Activated CD8-positive, alpha-beta memory T cell treated with anti-CD3 and anti-CD28 coated beads, Interleukin-2, amount 10 ng/mL, durations not matched to agents 7 days and 5 days (primary cell): ENCODE measurements at regions not wholly inside any gene's neighbourhood (a gene's known extent, or its start where the extent isn't known, plus 50 kb on each side); places are given as distances from the start of the nearest gene placed in this dataset.
A peak's percentile ranks its signal among the peaks of the same experiment; 100 is the strongest.
"Not testable (repeated sequence)": the region's sequence is repeated elsewhere in the genome, so short reads cannot be mapped to it uniquely, and the experiment has no call there.

Experiments used
- ATAC-seq: fragments of 150-1000 bp; cut with Tn5 transposase; one replicate; pipeline ENCODE4 v1.10.0; 2021; ENCODE audit warnings: moderate library complexity
- CTCF ChIA-PET: fragments of 350-600 bp; sonication (Branson Sonifier 250); formaldehyde crosslinking; loops from one replicate; lab custom pipeline; 2021; ENCODE audit warnings: antibody characterized with exemption; lab: Charles Lee
- DNase-seq: peaks from one replicate; pipeline ENCODE4 v3.0.0-alpha.2; 2020
- H3K27ac Mint-ChIP-seq: one replicate; pipeline ENCODE4 v1.8.0; 2021; ENCODE audit warnings: mild to moderate bottlenecking, mixed read lengths
- H3K27me3 Mint-ChIP-seq: one replicate; pipeline ENCODE4 v1.8.0; 2021; ENCODE audit warnings: mixed read lengths
- H3K36me3 Mint-ChIP-seq: one replicate; pipeline ENCODE4 v1.8.0; 2021; ENCODE audit warnings: mild to moderate bottlenecking, mixed read lengths
- H3K4me1 Mint-ChIP-seq: one replicate; pipeline ENCODE4 v1.8.0; 2021; ENCODE audit warnings: mixed read lengths
- H3K4me3 Mint-ChIP-seq: one replicate; pipeline ENCODE4 v1.8.0; 2021; ENCODE audit warnings: mild to moderate bottlenecking, moderate library complexity, mixed read lengths
- H3K9me3 Mint-ChIP-seq: one replicate; pipeline ENCODE4 v1.8.0; 2022; ENCODE audit warnings: low read depth, mixed read lengths

- no peaks in the 10 kb centered on the region for H3K9me3 Mint-ChIP-seq
- H3K4me3 Mint-ChIP-seq: no peak overlapping the region
- ATAC-seq (no peak), DNase-seq (no peak)
- H3K4me1 Mint-ChIP-seq: no peaks in the 10 kb centered on the region
- CTCF ChIA-PET: interaction anchor here (0.8 kb wide), 1 partner anchor 9 kb away, joined by 3 read pairs; no protein-coding TSS in a partner anchor
- H3K27ac Mint-ChIP-seq: no peak overlapping the region
- H3K27me3 Mint-ChIP-seq: peaks cover 13% of the 10 kb centered on the region
- no peaks in the 10 kb centered on the region for H3K36me3 Mint-ChIP-seq
These were observed 55.3 kb upstream of the SLCO6A1 start for GRCh38 chr5:102554082-102554481.

DNA sequence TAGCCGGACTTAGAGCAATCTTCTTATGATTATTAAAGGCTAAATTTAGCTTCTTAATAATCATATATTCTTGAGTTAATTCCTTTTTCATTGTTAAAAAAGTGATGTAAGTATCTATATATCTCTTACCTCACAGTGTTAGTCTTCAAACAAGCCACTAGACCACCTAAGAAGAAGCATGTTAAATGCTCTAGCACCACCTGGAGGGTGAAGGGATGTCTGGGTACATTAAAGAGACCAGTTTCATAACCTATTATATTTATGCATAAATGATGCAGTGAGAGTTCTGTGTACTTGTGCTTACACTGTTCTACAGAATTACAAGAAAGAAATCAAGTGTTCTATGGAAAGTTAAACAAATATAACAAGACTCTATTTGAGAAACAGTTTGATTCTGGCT lies 55.9 kb upstream of the SLCO6A1 start:
- CTCF ChIA-PET: interaction anchor here (0.8 kb wide), 1 partner anchor 9 kb away, joined by 3 read pairs; no protein-coding TSS in a partner anchor
- H3K9me3 Mint-ChIP-seq: no peaks in the 10 kb centered on the region
- H3K4me3 Mint-ChIP-seq: no peak overlapping the region
- no peaks in the 10 kb centered on the region for H3K4me1 Mint-ChIP-seq
- DNase-seq (no peak), ATAC-seq (no peak)
- H3K27me3 Mint-ChIP-seq: peaks cover 13% of the 10 kb centered on the region
- H3K36me3 Mint-ChIP-seq: no peaks in the 10 kb centered on the region
- no peak overlapping the region for H3K27ac Mint-ChIP-seq

GRCh38 chr5:102561894-102562760 lies 63.3 kb upstream of the SLCO6A1 start:
- H3K36me3 Mint-ChIP-seq: no peaks in the 10 kb centered on the region
- no peak overlapping the region for H3K27ac Mint-ChIP-seq
- no peaks in the 10 kb centered on the region for H3K9me3 Mint-ChIP-seq
- H3K27me3 Mint-ChIP-seq: no peaks in the 10 kb centered on the region
- no peak overlapping the region for H3K4me3 Mint-ChIP-seq
- DNase-seq (no peak), ATAC-seq (no peak)
- CTCF ChIA-PET: interaction anchor here (0.9 kb wide), 1 partner anchor 24 kb away, joined by 3 read pairs; no protein-coding TSS in a partner anchor
- H3K4me1 Mint-ChIP-seq: no peaks in the 10 kb centered on the region

DNA sequence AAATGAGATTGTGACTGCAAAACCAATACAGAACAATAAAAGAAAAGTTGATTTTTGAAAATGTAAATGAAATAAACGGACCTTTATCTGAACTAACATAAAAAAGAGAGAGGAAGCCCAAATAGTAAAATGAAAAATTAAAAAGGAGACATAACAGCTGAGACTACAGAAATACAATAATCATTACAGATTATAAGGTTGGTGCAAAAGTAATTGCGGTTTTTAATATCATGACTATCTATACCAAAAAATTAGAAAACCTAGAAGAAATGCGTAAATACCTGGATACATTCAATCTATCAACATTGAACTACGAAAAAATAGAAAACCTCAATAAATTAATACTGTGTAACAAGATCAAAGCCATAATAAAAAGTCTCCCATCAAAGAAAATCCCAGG lies 71.9 kb upstream of the SLCO6A1 start:
- CTCF ChIA-PET: no interaction called here
- no peak overlapping the region for H3K27ac Mint-ChIP-seq
- no peak overlapping the region for H3K4me3 Mint-ChIP-seq
- H3K4me1 Mint-ChIP-seq: no peaks in the 10 kb centered on the region
- H3K27me3 Mint-ChIP-seq: peaks cover 19% of the 10 kb centered on the region
- no peaks in the 10 kb centered on the region for H3K9me3 Mint-ChIP-seq
- H3K36me3 Mint-ChIP-seq: no peaks in the 10 kb centered on the region
- ATAC-seq (no peak), DNase-seq (no peak)

GRCh38 chr5:102578362-102578761 lies 79.6 kb upstream of the SLCO6A1 start:
- Mint-ChIP-seq H3K27ac (no peak overlapping the region), H3K9me3 (no peaks in the 10 kb centered on the region), H3K4me1 (no peaks in the 10 kb centered on the region), H3K27me3 (peaks cover 8% of the 10 kb centered on the region), H3K36me3 (no peaks in the 10 kb centered on the region), H3K4me3 (no peak overlapping the region)
- DNase-seq (no peak), ATAC-seq (no peak)
- CTCF ChIA-PET: no interaction called here

DNA sequence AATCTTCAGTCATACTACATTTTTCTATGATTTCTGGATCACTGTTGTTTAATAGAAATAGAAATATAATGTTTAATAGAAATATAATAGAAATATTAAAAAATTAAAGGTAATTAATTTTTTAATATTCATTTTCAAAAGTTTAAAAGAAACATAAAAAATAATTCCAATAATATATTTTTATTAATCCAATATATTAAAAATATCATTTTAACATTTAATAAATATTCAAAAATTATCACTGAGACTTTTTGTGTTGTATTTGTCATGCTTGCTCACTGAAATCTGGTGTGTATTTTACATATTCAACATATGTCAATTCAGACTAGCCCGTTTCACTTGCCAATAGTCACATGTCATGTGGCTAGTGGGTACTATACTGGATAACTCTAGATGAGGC lies 80.6 kb upstream of the SLCO6A1 start:
- CTCF ChIA-PET: no interaction called here
- H3K36me3 Mint-ChIP-seq: no peaks in the 10 kb centered on the region
- H3K27me3 Mint-ChIP-seq: peaks cover 8% of the 10 kb centered on the region
- H3K4me1 Mint-ChIP-seq: no peaks in the 10 kb centered on the region
- ATAC-seq (no peak), DNase-seq (no peak)
- H3K27ac Mint-ChIP-seq: no peak overlapping the region
- no peak overlapping the region for H3K4me3 Mint-ChIP-seq
- H3K9me3 Mint-ChIP-seq: no peaks in the 10 kb centered on the region

GRCh38 chr5:102581011-102581410 lies 82.2 kb upstream of the SLCO6A1 start:
- DNase-seq (no peak), ATAC-seq (no peak)
- CTCF ChIA-PET: interaction anchor here (1.3 kb wide), 1 partner anchor 100 kb away, joined by 3 read pairs; no protein-coding TSS in a partner anchor
- Mint-ChIP-seq H3K36me3 (no peaks in the 10 kb centered on the region), H3K27ac (no peak overlapping the region), H3K9me3 (no peaks in the 10 kb centered on the region), H3K4me3 (no peak overlapping the region), H3K27me3 (peaks cover 8% of the 10 kb centered on the region), H3K4me1 (no peaks in the 10 kb centered on the region)

DNA sequence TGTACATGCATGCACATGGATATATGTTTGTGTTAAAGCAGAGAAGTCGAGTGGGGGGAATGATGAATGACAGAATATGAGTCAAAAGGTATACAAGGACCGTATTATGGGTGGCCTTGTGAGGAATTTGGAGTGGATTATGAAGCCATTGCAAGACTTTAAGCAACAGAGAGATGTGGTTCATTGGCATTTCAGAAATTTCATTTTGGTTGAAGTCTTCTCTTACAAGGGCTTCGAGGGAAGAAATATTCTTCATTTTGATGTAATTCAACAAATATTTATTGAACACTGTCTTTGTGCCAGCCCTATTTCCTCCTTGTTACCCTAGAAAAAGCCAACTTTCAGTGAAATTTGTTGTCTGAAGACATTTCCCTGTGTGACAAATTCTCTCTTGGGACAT lies 83.9 kb upstream of the SLCO6A1 start:
- no peaks in the 10 kb centered on the region for H3K36me3 Mint-ChIP-seq
- no peak for DNase-seq
- no peaks in the 10 kb centered on the region for H3K9me3 Mint-ChIP-seq
- H3K27me3 Mint-ChIP-seq: peaks cover 8% of the 10 kb centered on the region
- H3K27ac Mint-ChIP-seq: no peak overlapping the region
- no peak overlapping the region for H3K4me3 Mint-ChIP-seq
- H3K4me1 Mint-ChIP-seq: no peaks in the 10 kb centered on the region
- CTCF ChIA-PET: interaction anchor here (0.8 to 1.5 kb wide), 2 partner anchors 211 to 457 kb away, joined by 3 read pairs; no protein-coding TSS in a partner anchor
- no peak for ATAC-seq

GRCh38 chr5:102583276-102584124 lies 84.7 kb upstream of the SLCO6A1 start:
- CTCF ChIA-PET: interaction anchor here (0.8 to 1.5 kb wide), 4 partner anchors 98 to 556 kb away, joined by 3 to 4 read pairs (median 3); no protein-coding TSS in a partner anchor
- H3K4me1 Mint-ChIP-seq: no peaks in the 10 kb centered on the region
- H3K9me3 Mint-ChIP-seq: no peaks in the 10 kb centered on the region
- H3K4me3 Mint-ChIP-seq: no peak overlapping the region
- H3K27me3 Mint-ChIP-seq: peaks cover 8% of the 10 kb centered on the region
- ATAC-seq (no peak), DNase-seq (no peak)
- no peaks in the 10 kb centered on the region for H3K36me3 Mint-ChIP-seq
- H3K27ac Mint-ChIP-seq: no peak overlapping the region

DNA sequence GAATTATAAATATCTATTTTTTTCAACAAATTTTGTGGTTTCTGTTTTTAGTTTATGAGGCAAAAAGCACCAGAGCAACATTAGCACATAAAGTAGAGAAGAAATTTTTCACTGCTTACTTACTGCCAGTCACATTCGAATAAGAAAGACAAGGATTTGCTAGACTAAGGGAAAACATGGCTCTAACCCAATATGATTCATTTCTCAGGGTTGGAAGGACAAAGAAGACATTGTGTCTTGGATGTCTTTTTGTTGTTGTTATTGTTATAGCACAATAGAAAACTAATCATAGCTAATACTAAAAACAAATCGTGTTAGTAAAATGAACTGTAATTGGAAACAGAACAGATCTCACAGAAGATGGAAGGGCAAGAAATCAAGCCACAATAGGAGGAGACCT lies 90.9 kb upstream of the SLCO6A1 start:
- Mint-ChIP-seq H3K36me3 (no peaks in the 10 kb centered on the region), H3K4me1 (peaks cover 4% of the 10 kb centered on the region), H3K27ac (no peak overlapping the region), H3K27me3 (peaks cover 5% of the 10 kb centered on the region), H3K4me3 (no peak overlapping the region), H3K9me3 (no peaks in the 10 kb centered on the region)
- no peak for ATAC-seq
- no peak for DNase-seq
- CTCF ChIA-PET: no interaction called here

DNA sequence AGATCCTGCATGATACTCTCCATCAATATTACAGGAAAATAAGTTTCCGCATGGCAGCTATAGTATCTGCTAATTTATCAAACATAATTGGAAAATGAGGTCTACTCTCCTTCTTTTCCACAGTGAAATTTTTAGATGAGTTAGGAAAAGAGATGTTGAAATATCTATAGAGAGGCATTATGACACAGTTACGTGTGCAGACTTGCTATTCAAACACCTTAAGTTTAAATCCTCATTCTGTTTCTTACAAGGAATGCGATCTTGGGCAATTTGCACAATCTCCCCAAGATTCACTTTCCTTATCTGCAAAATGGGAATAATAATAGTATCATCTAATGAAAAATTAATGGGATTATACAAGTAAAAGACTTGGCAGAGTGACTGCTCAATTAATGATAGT lies 91.7 kb upstream of the SLCO6A1 start:
- no peak overlapping the region for H3K4me3 Mint-ChIP-seq
- H3K36me3 Mint-ChIP-seq: no peaks in the 10 kb centered on the region
- peaks cover 7% of the 10 kb centered on the region for H3K4me1 Mint-ChIP-seq
- DNase-seq (no peak), ATAC-seq (no peak)
- H3K27ac Mint-ChIP-seq: no peak overlapping the region
- CTCF ChIA-PET: no interaction called here
- no peaks in the 10 kb centered on the region for H3K9me3 Mint-ChIP-seq
- peaks cover 5% of the 10 kb centered on the region for H3K27me3 Mint-ChIP-seq

- DNase-seq: no peak
- no peak overlapping the region for H3K4me3 Mint-ChIP-seq
- ATAC-seq: peak; percentile 57
- CTCF ChIA-PET: no interaction called here
- H3K27ac Mint-ChIP-seq: no peak overlapping the region
- peaks cover 12% of the 10 kb centered on the region for H3K4me1 Mint-ChIP-seq
- H3K36me3 Mint-ChIP-seq: no peaks in the 10 kb centered on the region
- H3K9me3 Mint-ChIP-seq: no peaks in the 10 kb centered on the region
- H3K27me3 Mint-ChIP-seq: peaks cover 5% of the 10 kb centered on the region
These were observed 92.8 kb upstream of the SLCO6A1 start for GRCh38 chr5:102591650-102592049.

DNA sequence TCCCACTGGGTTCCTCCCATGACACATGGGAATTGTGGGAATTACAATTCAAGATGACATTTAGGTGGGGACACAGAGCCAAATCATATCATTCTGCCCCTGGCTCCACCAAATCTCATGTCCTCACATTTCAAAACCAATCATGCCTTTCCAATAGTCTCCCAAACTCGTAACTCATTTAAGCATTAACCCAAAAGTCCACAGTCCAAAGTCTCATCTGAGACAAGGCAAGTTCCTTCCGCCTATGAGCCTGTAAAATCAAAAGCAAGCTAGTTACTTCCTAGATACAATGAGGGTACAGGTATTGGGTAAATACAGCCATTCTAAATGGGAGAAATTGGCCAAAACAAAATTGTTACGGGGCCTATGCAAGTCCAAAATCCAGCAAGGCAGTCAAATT lies 93.8 kb upstream of the SLCO6A1 start:
- H3K4me3 Mint-ChIP-seq, H3K27me3 Mint-ChIP-seq, H3K27ac Mint-ChIP-seq, CTCF ChIA-PET, H3K36me3 Mint-ChIP-seq, DNase-seq, H3K9me3 Mint-ChIP-seq, ATAC-seq: not testable (repeated sequence)
- H3K4me1 Mint-ChIP-seq: peaks cover 12% of the 10 kb centered on the region
